GM12878 (cell line): ENCODE measurements at regions not wholly inside any gene's neighbourhood (a gene's known extent, or its start where the extent isn't known, plus 50 kb on each side); places are given as distances from the start of the nearest gene placed in this dataset.

Source experiments
- ATAC-seq: fragments of 200-7000 bp; cut with Tn5 transposase; 3 replicates; pipeline ENCODE4 v1.9.1; 2020; ENCODE audit warnings: mild to moderate bottlenecking, moderate library complexity
- BruUV-seq: library from RNA; stranded (reverse); fragments of 400-500 nt; replicated peaks from 2 replicates; lab custom pipeline; 2021; lab: Mats Ljungman, UMichigan
- CTCF ChIA-PET: fragments of 300-600 bp; sonication (Branson Sonifier 250); formaldehyde crosslinking; extraction: SDS; loops from one replicate; lab custom pipeline; 2021; ENCODE audit warnings: inconsistent platforms; lab: Yijun Ruan, JAX
- POLR2A ChIA-PET: fragments of 350-600 bp; formaldehyde crosslinking; extraction: SDS; loops from one replicate; lab custom pipeline; 2021; ENCODE audit warnings: inconsistent platforms; lab: Charles Lee
- RAD21 ChIA-PET: fragments of 300-600 bp; sonication (Branson Sonifier 250); formaldehyde crosslinking; loops from one replicate; lab custom pipeline; 2023; ENCODE audit warnings: antibody characterized with exemption; ENCODE audit not compliant: unreplicated experiment; lab: Charles Lee
- SMC1A ChIA-PET: fragments of 300-600 bp; sonication (Branson Sonifier 250); formaldehyde crosslinking; loops from one replicate; lab custom pipeline; 2023; ENCODE audit not compliant: unreplicated experiment, uncharacterized antibody; lab: Charles Lee
- DNase-seq: peaks from one replicate; pipeline ENCODE4 v3.0.0-alpha.2; 2011; ENCODE audit warnings: low read depth, low spot score
- FAIRE-seq: peaks from 3 replicates; lab custom pipeline; 2011; peaks lifted over from hg19 to GRCh38; lab: Jason Lieb, UNC
- H2AFZ ChIP-seq: 2 replicates; pipeline ENCODE4 v1.6.0; 2011; ENCODE audit warnings: low read depth, low read length, control low read depth; ENCODE audit not compliant: control insufficient read depth
- H3K27ac ChIP-seq: 2 replicates; pipeline ENCODE4 v1.5.1; 2011; ENCODE audit warnings: control low read depth; ENCODE audit not compliant: control insufficient read depth, insufficient read depth
- H3K27me3 ChIP-seq, 2 experiments: replicated peaks in 1 of 2; 2 replicates each; pipeline versions ENCODE4 v1.6.0 to v1.6.1; 2011; ENCODE audit warnings: low read length in 1 of 2; ENCODE audit not compliant: control insufficient read depth in 2 of 2, insufficient read depth in 2 of 2
- H3K36me3 ChIP-seq, 2 experiments: 2 replicates each; pipeline ENCODE4 v1.5.1; 2011; ENCODE audit warnings: low read length in 1 of 2; ENCODE audit not compliant: control insufficient read depth in 2 of 2, insufficient read depth in 2 of 2
- H3K4me1 ChIP-seq: 2 replicates; pipeline ENCODE4 v1.6.1; 2011; ENCODE audit warnings: mild to moderate bottlenecking, low read length, moderate library complexity, mixed read lengths; ENCODE audit not compliant: control insufficient read depth, insufficient read depth
- H3K4me2 ChIP-seq: 2 replicates; pipeline ENCODE4 v1.6.0; 2011; ENCODE audit warnings: control low read depth; ENCODE audit not compliant: control insufficient read depth, insufficient read depth
- H3K4me3 ChIP-seq: fragments of 200-600 bp; sonication (generic); 2 replicates; pipeline ENCODE4 v1.5.1; 2016
- H3K79me2 ChIP-seq: 2 replicates; pipeline ENCODE4 v1.6.0; 2011; ENCODE audit warnings: low read length; ENCODE audit not compliant: control insufficient read depth, insufficient read depth
- H3K9ac ChIP-seq: 2 replicates; pipeline ENCODE4 v1.8.0; 2011; ENCODE audit warnings: low read length, control low read depth, mixed read lengths; ENCODE audit not compliant: control insufficient read depth, insufficient read depth
- H3K9me3 ChIP-seq: replicated peaks from 3 replicates; pipeline ENCODE4 v1.5.1; 2011; ENCODE audit warnings: mild to moderate bottlenecking, low read length; ENCODE audit not compliant: control insufficient read depth, insufficient read depth
- H4K20me1 ChIP-seq: 2 replicates; pipeline ENCODE4 v1.6.0; 2011; ENCODE audit not compliant: control insufficient read depth, insufficient read depth
- BCL11A ChIP-seq: IDR thresholded peaks from 2 replicates; pipeline ENCODE4 v1.6.1; 2011; ENCODE audit warnings: low read depth, low read length
- BCL3 ChIP-seq: IDR thresholded peaks from 2 replicates; pipeline ENCODE4 v1.6.1; 2011; ENCODE audit warnings: borderline replicate concordance, low read depth, mild to moderate bottlenecking, moderate library complexity, low read length; ENCODE audit not compliant: insufficient read depth, poor library complexity, severe bottlenecking
- BRCA1 ChIP-seq: IDR thresholded peaks from 2 replicates; pipeline ENCODE4 v1.6.1; 2011; ENCODE audit warnings: low read depth, low read length, improper control_type of control experiment
- CBFB ChIP-seq: IDR thresholded peaks from 2 replicates; pipeline ENCODE4 v1.6.1; 2016; ENCODE audit warnings: antibody characterized with exemption, low read depth
- HDAC6 ChIP-seq: fragments of 200-600 bp; sonication (generic); IDR thresholded peaks from one replicate; pipeline ENCODE4 v1.8.0; 2017; ENCODE audit warnings: antibody characterized with exemption; ENCODE audit not compliant: unreplicated experiment
- KLF5 ChIP-seq: fragments of 450-650 bp; IDR thresholded peaks from 2 replicates; pipeline ENCODE4 v1.6.1; 2014; ENCODE audit warnings: mild to moderate bottlenecking; ENCODE audit not compliant: partially characterized antibody
- NFIC ChIP-seq: IDR thresholded peaks from 2 replicates; pipeline ENCODE4 v1.6.1; 2012; ENCODE audit warnings: low read depth, mild to moderate bottlenecking, inconsistent platforms, low read length, moderate library complexity
- NR2C1 ChIP-seq: fragments of 450-650 bp; IDR thresholded peaks from 2 replicates; pipeline ENCODE4 v1.6.1; 2017; ENCODE audit warnings: antibody characterized with exemption, mild to moderate bottlenecking, moderate library complexity
- SMAD1 ChIP-seq: fragments of 450-650 bp; IDR thresholded peaks from 2 replicates; pipeline ENCODE4 v1.6.1; 2018; ENCODE audit warnings: mild to moderate bottlenecking, low read depth; ENCODE audit not compliant: partially characterized antibody
- SMARCA5 ChIP-seq: fragments of 450-650 bp; IDR thresholded peaks from 2 replicates; pipeline ENCODE4 v1.6.1; 2017; ENCODE audit warnings: mild to moderate bottlenecking
- SUPT20H ChIP-seq: IDR thresholded peaks from 2 replicates; pipeline ENCODE4 v1.6.1; 2011; ENCODE audit warnings: low read depth, mild to moderate bottlenecking, low read length, moderate library complexity, borderline replicate concordance; ENCODE audit not compliant: control insufficient read depth
- TCF3 ChIP-seq: IDR thresholded peaks from 2 replicates; pipeline ENCODE4 v1.6.1; 2012; ENCODE audit warnings: low read depth, mild to moderate bottlenecking, low read length, borderline replicate concordance; ENCODE audit not compliant: insufficient read depth
- WGBS: methylation state at CpG from one replicate; pipeline ENCODE4 v1.1.6; 2016; ENCODE audit warnings: low lambda C conversion rate; ENCODE audit not compliant: insufficient replicate concordance, insufficient coverage; ENCODE audit errors: missing lambda C conversion rate; 5-methylcytosine and 5-hydroxymethylcytosine counted together
- in situ Hi-C: fragments of 300-500 bp; cut with MboI; formaldehyde crosslinking; loops from 9 replicates; pipeline ENCODE4 v1.14.3; 2018; ENCODE audit warnings: mixed read lengths
- intact Hi-C: fragments of 100-400 bp; cut with micrococcal nuclease; formaldehyde crosslinking; loops from one replicate; pipeline ENCODE4 v1.14.2; 2022; ENCODE audit not compliant: unreplicated experiment
- TF ChIP-seq, protein P1 (sequence below): IDR thresholded peaks from 2 replicates; pipeline ENCODE4 v1.6.1; 2012; ENCODE audit warnings: low read depth, low read length, improper control_type of control experiment
- TF ChIP-seq, protein P2 (sequence below): fragments of 450-650 bp; IDR thresholded peaks from 2 replicates; pipeline ENCODE4 v1.6.1; 2017; ENCODE audit warnings: borderline replicate concordance
- TF ChIP-seq, protein P3 (sequence below): IDR thresholded peaks from 2 replicates; pipeline ENCODE4 v1.6.1; 2012; ENCODE audit warnings: mild to moderate bottlenecking, low read depth, low read length

- Histone ChIP-seq H2AFZ (no peak overlapping the region), H4K20me1 (no peaks in the 10 kb centered on the region), H3K27ac (no peak overlapping the region), H3K36me3 (no peaks in the 10 kb centered on the region), H3K79me2 (no peaks in the 10 kb centered on the region), H3K27me3 (no peaks in the 10 kb centered on the region), H3K4me2 (no peak overlapping the region), H3K4me3 (no peak overlapping the region), H3K9me3 (no peaks in the 10 kb centered on the region), H3K4me1 (no peaks in the 10 kb centered on the region), H3K9ac (no peak overlapping the region)
- DNase-seq, result no peak
- ChIA-PET SMC1A (interaction anchor here (1.3 kb wide), 1 partner anchor 46 kb away, joined by 3 read pairs; no protein-coding TSS in a partner anchor), RAD21 (no interaction called here), POLR2A (no interaction called here), CTCF (no interaction called here)
- TF ChIP-seq NR2C1 (no peak), TCF3 (no peak), BRCA1 (no peak), BCL3 (no peak), SMAD1 (no peak), NFIC (no peak), SUPT20H (no peak), CBFB (no peak), HDAC6 (no peak), KLF5 (no peak), SMARCA5 (no peak), BCL11A (no peak)
- TF ChIP-seq, protein P1, sequence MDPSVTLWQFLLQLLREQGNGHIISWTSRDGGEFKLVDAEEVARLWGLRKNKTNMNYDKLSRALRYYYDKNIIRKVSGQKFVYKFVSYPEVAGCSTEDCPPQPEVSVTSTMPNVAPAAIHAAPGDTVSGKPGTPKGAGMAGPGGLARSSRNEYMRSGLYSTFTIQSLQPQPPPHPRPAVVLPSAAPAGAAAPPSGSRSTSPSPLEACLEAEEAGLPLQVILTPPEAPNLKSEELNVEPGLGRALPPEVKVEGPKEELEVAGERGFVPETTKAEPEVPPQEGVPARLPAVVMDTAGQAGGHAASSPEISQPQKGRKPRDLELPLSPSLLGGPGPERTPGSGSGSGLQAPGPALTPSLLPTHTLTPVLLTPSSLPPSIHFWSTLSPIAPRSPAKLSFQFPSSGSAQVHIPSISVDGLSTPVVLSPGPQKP, result no peak
- TF ChIP-seq, protein P2, sequence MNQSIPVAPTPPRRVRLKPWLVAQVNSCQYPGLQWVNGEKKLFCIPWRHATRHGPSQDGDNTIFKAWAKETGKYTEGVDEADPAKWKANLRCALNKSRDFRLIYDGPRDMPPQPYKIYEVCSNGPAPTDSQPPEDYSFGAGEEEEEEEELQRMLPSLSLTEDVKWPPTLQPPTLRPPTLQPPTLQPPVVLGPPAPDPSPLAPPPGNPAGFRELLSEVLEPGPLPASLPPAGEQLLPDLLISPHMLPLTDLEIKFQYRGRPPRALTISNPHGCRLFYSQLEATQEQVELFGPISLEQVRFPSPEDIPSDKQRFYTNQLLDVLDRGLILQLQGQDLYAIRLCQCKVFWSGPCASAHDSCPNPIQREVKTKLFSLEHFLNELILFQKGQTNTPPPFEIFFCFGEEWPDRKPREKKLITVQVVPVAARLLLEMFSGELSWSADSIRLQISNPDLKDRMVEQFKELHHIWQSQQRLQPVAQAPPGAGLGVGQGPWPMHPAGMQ, result no peak
- TF ChIP-seq, protein P3, sequence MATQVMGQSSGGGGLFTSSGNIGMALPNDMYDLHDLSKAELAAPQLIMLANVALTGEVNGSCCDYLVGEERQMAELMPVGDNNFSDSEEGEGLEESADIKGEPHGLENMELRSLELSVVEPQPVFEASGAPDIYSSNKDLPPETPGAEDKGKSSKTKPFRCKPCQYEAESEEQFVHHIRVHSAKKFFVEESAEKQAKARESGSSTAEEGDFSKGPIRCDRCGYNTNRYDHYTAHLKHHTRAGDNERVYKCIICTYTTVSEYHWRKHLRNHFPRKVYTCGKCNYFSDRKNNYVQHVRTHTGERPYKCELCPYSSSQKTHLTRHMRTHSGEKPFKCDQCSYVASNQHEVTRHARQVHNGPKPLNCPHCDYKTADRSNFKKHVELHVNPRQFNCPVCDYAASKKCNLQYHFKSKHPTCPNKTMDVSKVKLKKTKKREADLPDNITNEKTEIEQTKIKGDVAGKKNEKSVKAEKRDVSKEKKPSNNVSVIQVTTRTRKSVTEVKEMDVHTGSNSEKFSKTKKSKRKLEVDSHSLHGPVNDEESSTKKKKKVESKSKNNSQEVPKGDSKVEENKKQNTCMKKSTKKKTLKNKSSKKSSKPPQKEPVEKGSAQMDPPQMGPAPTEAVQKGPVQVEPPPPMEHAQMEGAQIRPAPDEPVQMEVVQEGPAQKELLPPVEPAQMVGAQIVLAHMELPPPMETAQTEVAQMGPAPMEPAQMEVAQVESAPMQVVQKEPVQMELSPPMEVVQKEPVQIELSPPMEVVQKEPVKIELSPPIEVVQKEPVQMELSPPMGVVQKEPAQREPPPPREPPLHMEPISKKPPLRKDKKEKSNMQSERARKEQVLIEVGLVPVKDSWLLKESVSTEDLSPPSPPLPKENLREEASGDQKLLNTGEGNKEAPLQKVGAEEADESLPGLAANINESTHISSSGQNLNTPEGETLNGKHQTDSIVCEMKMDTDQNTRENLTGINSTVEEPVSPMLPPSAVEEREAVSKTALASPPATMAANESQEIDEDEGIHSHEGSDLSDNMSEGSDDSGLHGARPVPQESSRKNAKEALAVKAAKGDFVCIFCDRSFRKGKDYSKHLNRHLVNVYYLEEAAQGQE, result no peak
- FAIRE-seq, result no peak
- BruUV-seq, result no TSS peak
- ATAC-seq, result no peak
- intact Hi-C loops, result no loop called here
- in situ Hi-C loops, result no loop called here
- 0% methylated on average over 2 of the region's 2 CpGs for WGBS
Observed at GRCh38 chr14:38646391-38646790, 390.5 kb upstream of the CLEC14A start.
